ENCODE measurements at regions not wholly inside any gene's neighbourhood (a gene's known extent, or its start where the extent isn't known, plus 50 kb on each side); places are given as distances from the start of the nearest gene placed in this dataset.

DNA sequence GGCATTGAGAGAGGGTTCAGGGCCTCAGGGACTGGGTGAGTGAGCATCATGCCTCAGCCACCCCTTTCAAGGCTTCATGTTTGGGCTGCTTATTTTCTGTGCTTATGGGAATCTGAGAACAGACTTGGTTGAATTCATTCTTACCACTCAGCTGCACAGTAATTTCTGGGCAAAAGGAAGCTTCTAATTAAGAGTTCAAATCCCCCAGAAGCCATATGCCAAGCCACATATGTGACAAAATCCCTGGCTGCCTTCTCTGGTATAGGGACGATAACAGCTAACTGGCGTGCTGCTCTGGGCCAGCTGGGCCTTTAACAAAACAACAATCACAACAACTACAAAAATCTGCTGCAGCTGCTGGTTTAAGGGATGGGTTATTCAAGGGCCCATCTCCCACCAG is 181.0 kb upstream of the ANKRD28 start:
- H3K9me3 ChIP-seq (ENCODE audit: severe bottlenecking): peaks cover 7% of the 10 kb centered on the region
- no peak overlapping the region for H3K27ac ChIP-seq
- no peak for DNase-seq
- no peaks in the 10 kb centered on the region for H3K27me3 ChIP-seq (ENCODE audit: insufficient read depth, low read depth, severe bottlenecking)
- TF ChIP-seq, protein P1, sequence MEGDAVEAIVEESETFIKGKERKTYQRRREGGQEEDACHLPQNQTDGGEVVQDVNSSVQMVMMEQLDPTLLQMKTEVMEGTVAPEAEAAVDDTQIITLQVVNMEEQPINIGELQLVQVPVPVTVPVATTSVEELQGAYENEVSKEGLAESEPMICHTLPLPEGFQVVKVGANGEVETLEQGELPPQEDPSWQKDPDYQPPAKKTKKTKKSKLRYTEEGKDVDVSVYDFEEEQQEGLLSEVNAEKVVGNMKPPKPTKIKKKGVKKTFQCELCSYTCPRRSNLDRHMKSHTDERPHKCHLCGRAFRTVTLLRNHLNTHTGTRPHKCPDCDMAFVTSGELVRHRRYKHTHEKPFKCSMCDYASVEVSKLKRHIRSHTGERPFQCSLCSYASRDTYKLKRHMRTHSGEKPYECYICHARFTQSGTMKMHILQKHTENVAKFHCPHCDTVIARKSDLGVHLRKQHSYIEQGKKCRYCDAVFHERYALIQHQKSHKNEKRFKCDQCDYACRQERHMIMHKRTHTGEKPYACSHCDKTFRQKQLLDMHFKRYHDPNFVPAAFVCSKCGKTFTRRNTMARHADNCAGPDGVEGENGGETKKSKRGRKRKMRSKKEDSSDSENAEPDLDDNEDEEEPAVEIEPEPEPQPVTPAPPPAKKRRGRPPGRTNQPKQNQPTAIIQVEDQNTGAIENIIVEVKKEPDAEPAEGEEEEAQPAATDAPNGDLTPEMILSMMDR (IDR thresholded peaks at IDR 0.05; ENCODE audit: low read depth, low read length): no peak
- no peak overlapping the region for H3K4me3 ChIP-seq (ENCODE audit: low read depth, low read length)
- H3K36me3 ChIP-seq: no peaks in the 10 kb centered on the region

DNA sequence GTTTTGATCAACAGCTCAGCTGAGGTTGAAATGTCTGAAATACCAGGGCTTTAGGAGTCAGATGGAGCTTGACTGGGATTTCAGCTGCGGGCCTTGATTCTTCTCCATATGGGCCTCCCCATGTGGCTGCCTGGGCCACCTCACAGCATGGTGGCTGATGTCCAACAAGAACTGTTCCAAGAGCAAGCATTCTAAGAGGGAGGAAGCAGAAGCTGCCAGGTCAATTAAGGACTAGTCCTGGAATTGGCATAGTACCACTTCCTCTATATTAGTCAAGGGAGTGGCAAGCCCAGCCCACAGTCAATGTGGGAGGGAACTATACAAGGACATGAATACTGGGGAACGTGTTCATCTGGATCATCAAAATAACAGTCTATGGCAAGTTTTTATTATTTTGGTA is 181.7 kb upstream of the ANKRD28 start:
- H3K27ac ChIP-seq: no peak overlapping the region
- TF ChIP-seq, protein P1 (IDR thresholded peaks at IDR 0.05; ENCODE audit: low read depth, low read length): no peak
- no peaks in the 10 kb centered on the region for H3K27me3 ChIP-seq (ENCODE audit: insufficient read depth, low read depth, severe bottlenecking)
- no peak overlapping the region for H3K4me3 ChIP-seq (ENCODE audit: low read depth, low read length)
- H3K36me3 ChIP-seq: no peaks in the 10 kb centered on the region
- no peak for DNase-seq
- H3K9me3 ChIP-seq (ENCODE audit: severe bottlenecking): peaks cover 7% of the 10 kb centered on the region

DNA sequence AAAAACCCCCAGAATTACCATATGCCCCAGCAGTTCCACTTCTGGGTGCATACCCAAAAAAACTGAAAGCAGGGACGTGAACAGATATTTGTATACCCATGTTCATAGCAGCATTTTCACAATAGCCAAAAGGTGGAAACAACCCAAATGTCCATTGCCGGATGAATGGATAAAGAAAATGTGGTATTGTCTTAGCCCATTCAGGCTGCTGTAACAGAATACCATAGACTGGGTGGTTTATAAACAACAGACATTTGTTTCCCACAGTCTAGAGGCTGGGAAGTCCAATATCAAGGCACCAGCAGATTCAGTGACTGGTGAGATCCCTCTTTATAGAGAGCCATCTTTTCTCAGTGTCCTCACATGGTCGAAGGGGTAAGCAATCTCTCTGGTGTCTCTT is 182.1 kb upstream of the ANKRD28 start:
- Histone ChIP-seq H3K4me3 (ENCODE audit: low read depth, low read length) (no peak overlapping the region), H3K36me3 (no peaks in the 10 kb centered on the region), H3K27ac (no peak overlapping the region), H3K9me3 (ENCODE audit: severe bottlenecking) (peaks cover 7% of the 10 kb centered on the region), H3K27me3 (ENCODE audit: insufficient read depth, low read depth, severe bottlenecking) (no peaks in the 10 kb centered on the region)
- no peak for DNase-seq
- TF ChIP-seq, protein P1 (IDR thresholded peaks at IDR 0.05; ENCODE audit: low read depth, low read length): no peak

DNA sequence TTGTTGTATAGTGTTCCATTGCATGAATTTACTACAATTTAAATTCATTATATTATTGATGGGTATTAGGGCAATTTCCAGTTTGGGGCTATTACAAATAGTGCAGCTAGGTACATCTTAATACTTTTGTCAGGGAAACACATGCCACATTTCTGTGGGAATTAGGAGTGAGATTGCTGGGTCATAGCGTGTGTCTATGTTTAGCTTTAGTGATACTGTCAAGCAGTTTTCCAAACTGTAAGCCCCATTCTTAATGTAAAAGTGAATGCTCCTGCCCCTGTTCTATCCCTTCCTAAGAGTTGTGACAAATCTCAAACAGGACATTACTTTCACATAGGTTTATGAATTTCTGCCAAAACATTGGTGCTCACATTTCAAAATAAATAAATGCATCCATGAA is 184.5 kb upstream of the ANKRD28 start:
- no peak for DNase-seq
- H3K4me3 ChIP-seq (ENCODE audit: low read depth, low read length): no peak overlapping the region
- H3K9me3 ChIP-seq (ENCODE audit: severe bottlenecking): peaks cover 7% of the 10 kb centered on the region
- H3K36me3 ChIP-seq: no peaks in the 10 kb centered on the region
- H3K27me3 ChIP-seq (ENCODE audit: insufficient read depth, low read depth, severe bottlenecking): no peaks in the 10 kb centered on the region
- TF ChIP-seq, protein P1 (IDR thresholded peaks at IDR 0.05; ENCODE audit: low read depth, low read length): no peak
- no peak overlapping the region for H3K27ac ChIP-seq

DNA sequence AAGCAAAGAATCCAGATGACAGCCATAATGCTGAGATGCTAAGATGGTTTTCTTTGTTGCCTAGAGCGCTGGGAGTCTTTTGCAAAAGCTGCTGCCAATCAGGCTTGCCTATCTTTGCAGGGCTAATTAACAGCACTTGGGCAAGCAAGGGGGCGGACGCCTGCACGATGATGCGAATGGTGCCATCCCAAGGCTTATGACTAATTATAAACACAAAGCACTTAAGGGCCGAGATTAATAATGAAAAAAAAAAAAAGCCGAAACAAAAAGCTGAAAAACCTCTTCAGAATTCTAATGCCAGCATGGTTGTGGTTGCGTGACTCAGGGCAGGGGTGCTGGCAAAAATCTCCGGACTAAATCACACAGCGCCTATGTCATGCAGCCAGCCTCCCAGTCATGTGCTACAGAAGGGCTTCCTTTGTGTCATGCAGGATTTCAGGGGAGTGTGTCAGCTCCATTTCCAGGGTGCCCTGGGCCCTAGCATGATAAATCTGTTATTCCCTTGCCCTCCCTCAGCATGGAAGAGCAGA is 185.0 kb upstream of the ANKRD28 start:
- no peak for DNase-seq
- no peaks in the 10 kb centered on the region for H3K36me3 ChIP-seq
- peaks cover 7% of the 10 kb centered on the region for H3K9me3 ChIP-seq (ENCODE audit: severe bottlenecking)
- H3K27me3 ChIP-seq (ENCODE audit: insufficient read depth, low read depth, severe bottlenecking): no peaks in the 10 kb centered on the region
- H3K27ac ChIP-seq: no peak overlapping the region
- no peak overlapping the region for H3K4me3 ChIP-seq (ENCODE audit: low read depth, low read length)
- TF ChIP-seq, protein P1 (IDR thresholded peaks at IDR 0.05; ENCODE audit: low read depth, low read length): no peak

- DNase-seq: no peak
- TF ChIP-seq, protein P1 (IDR thresholded peaks at IDR 0.05; ENCODE audit: low read depth, low read length): no peak
- H3K9me3 ChIP-seq (ENCODE audit: severe bottlenecking): peaks cover 11% of the 10 kb centered on the region
- no peak overlapping the region for H3K27ac ChIP-seq
- H3K36me3 ChIP-seq: no peaks in the 10 kb centered on the region
- H3K4me3 ChIP-seq (ENCODE audit: low read depth, low read length): no peak overlapping the region
- H3K27me3 ChIP-seq (ENCODE audit: insufficient read depth, low read depth, severe bottlenecking): no peaks in the 10 kb centered on the region
Measured at GRCh38 chr3:15983232-15983631, 185.5 kb upstream of the ANKRD28 start.
